Middle frontal gyrus (tissue), 1 donor: ENCODE measurements at regions not wholly inside any gene's neighbourhood (a gene's known extent, or its start where the extent isn't known, plus 50 kb on each side); places are given as distances from the start of the nearest gene placed in this dataset.

Experiments
- DNase-seq: peaks from one replicate; pipeline ENCODE4 v3.0.0-alpha.2; 2015; ENCODE audit warnings: low spot score; ENCODE audit errors: extremely low spot score

GRCh38 chr3:107904536-107905066 lies 186.2 kb downstream of the CD47 start:
- DNase-seq, result no peak

- DNase-seq, result no peak
Measured at GRCh38 chr3:107899990-107900651, 190.7 kb downstream of the CD47 start.

GRCh38 chr3:107897471-107898061 lies 193.3 kb downstream of the CD47 start:
- no peak for DNase-seq

- no peak for DNase-seq
Measured at GRCh38 chr3:107894998-107895397, 195.8 kb downstream of the CD47 start.

GRCh38 chr3:107892955-107893624 lies 197.7 kb downstream of the CD47 start:
- DNase-seq, result no peak

GRCh38 chr3:107884719-107885460 lies 205.9 kb downstream of the CD47 start:
- DNase-seq, result no peak

- DNase-seq, result no peak
Measured at GRCh38 chr3:107884028-107884427, 206.8 kb downstream of the CD47 start.

- no peak for DNase-seq
Measured at GRCh38 chr3:107882881-107883280, 207.9 kb downstream of the CD47 start.

- no peak for DNase-seq
Measured at GRCh38 chr3:107882261-107882660, 208.6 kb downstream of the CD47 start.

- no peak for DNase-seq
Measured at GRCh38 chr3:107881509-107881908, 209.3 kb downstream of the CD47 start.

GRCh38 chr3:107880702-107881101 lies 210.1 kb downstream of the CD47 start:
- DNase-seq, result no peak

- DNase-seq, result no peak
Measured at GRCh38 chr3:107877936-107878335, 212.9 kb downstream of the CD47 start.

GRCh38 chr3:107870943-107871638 lies 219.7 kb downstream of the CD47 start:
- DNase-seq, result no peak

GRCh38 chr3:107870096-107870495 lies 220.7 kb downstream of the CD47 start:
- no peak for DNase-seq

- no peak for DNase-seq
Measured at GRCh38 chr3:107868449-107868848, 222.4 kb downstream of the CD47 start.

- no peak for DNase-seq
Measured at GRCh38 chr3:107861904-107862303, 228.9 kb downstream of the CD47 start.

- DNase-seq, result no peak
Measured at GRCh38 chr3:107861422-107861821, 229.4 kb downstream of the CD47 start.
